ENCODE measurements at regions not wholly inside any gene's neighbourhood (a gene's known extent, or its start where the extent isn't known, plus 50 kb on each side); places are given as distances from the start of the nearest gene placed in this dataset.

GRCh38 chr3:153029350-153029749 is 132.7 kb upstream of the RAP2B start:
- peak; percentile 40; the same call in 1 of the 3 replicates for ATAC-seq
- TF ChIP-seq ARNTL (CRISPR knock-in tag; IDR thresholded peaks at IDR 0.05; ENCODE audit: borderline replicate concordance, low read depth) (no peak), GLIS3 (CRISPR knock-in tag; IDR thresholded peaks at IDR 0.05) (no peak), TCF4 (CRISPR knock-in tag; IDR thresholded peaks at IDR 0.05; ENCODE audit: borderline replicate concordance) (no peak), ZNF70 (CRISPR knock-in tag; IDR thresholded peaks at IDR 0.05) (no peak), BACH2 (CRISPR knock-in tag; IDR thresholded peaks at IDR 0.05; ENCODE audit: borderline replicate concordance) (no peak), ZNF8 (CRISPR knock-in tag; IDR thresholded peaks at IDR 0.05) (no peak), OSR1 (CRISPR knock-in tag; IDR thresholded peaks at IDR 0.05) (no peak), CSDC2 (CRISPR knock-in tag; IDR thresholded peaks at IDR 0.05) (no peak), POU6F1 (CRISPR knock-in tag; IDR thresholded peaks at IDR 0.05; ENCODE audit: borderline replicate concordance, low read depth) (no peak), CSRNP3 (CRISPR knock-in tag; IDR thresholded peaks at IDR 0.05) (no peak), ZC3H10 (CRISPR knock-in tag; IDR thresholded peaks at IDR 0.05) (no peak), RARB (CRISPR knock-in tag; IDR thresholded peaks at IDR 0.05) (no peak), PATZ1 (CRISPR knock-in tag; IDR thresholded peaks at IDR 0.05; ENCODE audit: borderline replicate concordance) (no peak), ISL1 (CRISPR knock-in tag; IDR thresholded peaks at IDR 0.05) (no peak), ZFP30 (CRISPR knock-in tag; IDR thresholded peaks at IDR 0.05) (no peak), PPARA (CRISPR knock-in tag; IDR thresholded peaks at IDR 0.05; ENCODE audit: borderline replicate concordance) (no peak), ZFP3 (CRISPR knock-in tag; IDR thresholded peaks at IDR 0.05) (no peak)

GRCh38 chr3:153032891-153033290 is 129.1 kb upstream of the RAP2B start:
- no peak for ATAC-seq
- TF ChIP-seq PATZ1 (CRISPR knock-in tag; IDR thresholded peaks at IDR 0.05; ENCODE audit: borderline replicate concordance) (no peak), ZFP3 (CRISPR knock-in tag; IDR thresholded peaks at IDR 0.05) (no peak), SNAI2 (CRISPR knock-in tag; IDR thresholded peaks at IDR 0.05) (no peak), BACH2 (CRISPR knock-in tag; IDR thresholded peaks at IDR 0.05; ENCODE audit: borderline replicate concordance) (no peak), ARNTL (CRISPR knock-in tag; IDR thresholded peaks at IDR 0.05; ENCODE audit: borderline replicate concordance, low read depth) (no peak), ZNF8 (CRISPR knock-in tag; IDR thresholded peaks at IDR 0.05) (no peak), CSDC2 (CRISPR knock-in tag; IDR thresholded peaks at IDR 0.05) (no peak), ZNF70 (CRISPR knock-in tag; IDR thresholded peaks at IDR 0.05) (no peak), ZFP30 (CRISPR knock-in tag; IDR thresholded peaks at IDR 0.05) (no peak)

- TF ChIP-seq PPARA (CRISPR knock-in tag; IDR thresholded peaks at IDR 0.05; ENCODE audit: borderline replicate concordance) (no peak), PATZ1 (CRISPR knock-in tag; IDR thresholded peaks at IDR 0.05; ENCODE audit: borderline replicate concordance) (no peak), GLIS3 (CRISPR knock-in tag; IDR thresholded peaks at IDR 0.05) (no peak), CSDC2 (CRISPR knock-in tag; IDR thresholded peaks at IDR 0.05) (no peak), ZNF565 (CRISPR knock-in tag; conservative IDR thresholded peaks at IDR 0.05; ENCODE audit: low read depth) (no peak), BACH2 (CRISPR knock-in tag; IDR thresholded peaks at IDR 0.05; ENCODE audit: borderline replicate concordance) (no peak), ZNF70 (CRISPR knock-in tag; IDR thresholded peaks at IDR 0.05) (no peak), ZFP3 (CRISPR knock-in tag; IDR thresholded peaks at IDR 0.05) (no peak)
- no peak for ATAC-seq
Observed at GRCh38 chr3:153036846-153037245, 125.2 kb upstream of the RAP2B start.
